HG03139 (cell line): ENCODE measurements at regions not wholly inside any gene's neighbourhood (a gene's known extent, or its start where the extent isn't known, plus 50 kb on each side); places are given as distances from the start of the nearest gene placed in this dataset.

Experiments
- ATAC-seq: cut with Tn5 transposase; IDR thresholded peaks from one replicate; pipeline ENCODE4 v1.9.1; 2021; ENCODE audit not compliant: unreplicated experiment

GRCh38 chr1:193321242-193321840 lies 134.9 kb upstream of the B3GALT2 start:
- ATAC-seq, result no peak

GRCh38 chr1:193320270-193320669 lies 133.9 kb upstream of the B3GALT2 start:
- no peak for ATAC-seq

- no peak for ATAC-seq
These were observed 131.9 kb upstream of the B3GALT2 start for GRCh38 chr1:193318347-193318746.

DNA sequence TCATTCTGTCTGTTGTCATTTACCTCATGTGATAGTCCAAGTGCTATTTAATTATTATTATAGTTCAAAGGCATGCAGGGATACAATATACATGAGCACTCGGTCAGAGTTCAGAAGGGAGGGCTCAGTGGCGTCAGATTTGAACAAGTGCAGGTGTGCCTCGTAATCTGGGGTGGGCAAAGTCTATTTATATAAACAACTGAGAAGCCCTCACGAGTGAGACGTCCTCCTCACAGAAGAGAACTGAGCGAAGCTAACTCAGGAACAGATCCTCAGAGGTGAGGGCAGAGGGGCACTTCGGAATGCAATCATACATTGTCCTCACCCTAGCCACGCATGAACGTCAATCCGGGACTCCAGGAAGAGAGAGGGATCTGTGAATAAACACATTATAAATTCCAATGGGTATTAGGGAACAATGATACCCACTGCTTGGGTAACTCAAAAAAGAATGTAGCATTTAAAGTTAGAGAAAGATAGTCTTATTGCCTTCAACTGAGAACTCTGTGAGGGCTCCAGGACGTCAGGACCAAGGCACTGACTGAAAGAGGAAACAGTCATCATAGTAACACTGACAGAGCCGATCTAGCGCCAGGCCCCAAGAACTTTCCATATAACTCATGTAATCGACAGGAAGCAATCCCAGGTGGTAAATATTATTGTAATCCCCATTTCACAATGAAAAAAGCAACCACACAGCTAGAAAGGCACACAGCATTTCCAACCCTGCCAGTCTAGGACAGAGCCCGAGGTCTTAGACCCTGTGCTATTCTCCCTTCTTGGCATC lies 127.1 kb upstream of the B3GALT2 start:
- ATAC-seq, result no peak

- ATAC-seq, result no peak
These were observed 126.0 kb upstream of the B3GALT2 start for GRCh38 chr1:193312432-193312831.

- ATAC-seq, result no peak
These were observed 125.0 kb upstream of the B3GALT2 start for GRCh38 chr1:193311226-193311948.

GRCh38 chr1:193310564-193310963 lies 124.2 kb upstream of the B3GALT2 start:
- no peak for ATAC-seq

DNA sequence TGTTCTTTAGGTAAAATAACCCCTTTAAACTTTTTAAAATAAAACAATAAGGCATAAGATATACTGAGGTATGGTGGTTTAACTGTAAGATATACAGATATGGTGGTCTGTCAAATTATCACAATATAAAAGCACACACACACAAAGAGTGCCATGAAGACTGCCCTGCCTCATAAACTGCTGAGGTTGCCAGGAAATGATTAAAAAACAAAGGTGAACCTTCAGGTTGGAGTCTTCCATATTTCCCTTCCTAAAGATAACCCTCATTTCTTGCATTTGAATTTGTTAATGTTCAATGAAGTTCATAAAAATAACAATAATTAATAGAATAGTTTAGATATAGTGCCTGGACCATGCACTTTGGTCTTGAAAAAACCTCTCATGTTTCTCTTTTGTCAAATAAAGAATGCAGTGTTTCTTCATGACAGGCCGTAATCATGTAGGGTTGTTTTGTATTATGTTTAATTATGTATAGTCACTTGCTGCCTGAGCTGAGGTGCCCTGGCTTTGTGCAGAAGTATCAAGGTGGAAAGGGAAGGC lies 123.6 kb upstream of the B3GALT2 start:
- no peak for ATAC-seq

DNA sequence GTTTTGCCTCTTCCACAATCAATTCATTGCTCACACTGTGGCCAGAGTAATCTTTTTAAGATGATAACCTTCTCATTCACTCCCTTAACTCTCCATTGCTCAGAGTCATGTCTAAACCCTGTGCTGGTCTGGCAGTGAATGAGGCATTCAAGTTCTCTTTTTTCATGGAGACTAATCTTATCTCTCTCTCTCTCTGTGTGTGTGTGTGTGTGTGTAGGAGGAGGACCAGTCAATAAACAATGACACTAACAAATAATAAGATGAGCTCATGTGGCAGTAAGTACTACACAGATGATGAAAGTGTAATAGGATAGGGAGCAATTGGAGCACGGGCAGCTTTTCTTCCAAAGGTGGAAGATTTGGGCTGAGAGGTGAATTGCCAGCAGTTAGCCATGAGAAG lies 122.0 kb upstream of the B3GALT2 start:
- no peak for ATAC-seq

DNA sequence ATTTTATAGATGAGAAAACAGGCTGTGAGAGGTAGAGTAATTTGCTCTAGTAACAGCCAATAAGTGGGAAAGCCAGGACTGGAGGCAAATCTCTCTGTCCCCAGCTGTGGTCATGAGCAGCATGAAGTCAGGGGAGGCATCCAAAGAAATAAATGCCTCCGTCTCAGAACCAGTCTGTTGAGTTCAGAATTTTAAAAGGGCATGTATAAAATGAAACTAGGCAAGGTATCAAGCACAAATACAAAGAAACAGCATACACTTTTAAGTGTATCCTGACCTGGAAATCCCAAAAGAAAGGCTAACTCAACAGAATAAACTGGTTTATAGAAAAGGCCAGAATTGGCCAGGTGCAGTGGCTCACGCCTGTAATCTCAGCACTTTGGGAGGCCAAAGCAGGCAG lies 120.0 kb upstream of the B3GALT2 start:
- no peak for ATAC-seq
